ENCODE measurements at regions not wholly inside any gene's neighbourhood (a gene's known extent, or its start where the extent isn't known, plus 50 kb on each side); places are given as distances from the start of the nearest gene placed in this dataset.

DNA sequence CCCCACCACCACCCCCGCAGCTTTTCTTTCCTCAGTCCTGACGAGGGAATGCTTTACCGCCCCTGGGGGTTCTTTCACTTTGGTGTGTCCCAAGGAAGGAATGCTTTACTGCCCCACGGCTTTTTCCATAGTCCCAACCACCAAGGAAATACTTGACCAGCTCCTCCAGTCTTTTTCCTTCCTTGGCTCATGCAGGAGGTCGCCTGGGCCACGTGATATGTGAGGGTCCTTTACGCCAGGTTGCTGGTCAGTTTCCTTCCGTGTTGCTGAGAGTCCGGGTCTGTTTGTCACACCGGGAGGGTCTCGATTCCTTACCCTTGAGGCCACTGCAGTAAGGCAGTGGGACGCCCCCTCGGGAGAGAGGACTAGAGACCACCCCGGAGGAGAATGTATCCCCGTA is 58.9 kb upstream of the CDH4 start:
- TF ChIP-seq POLR2A (IDR thresholded peaks at IDR 0.05) (no peak), EP300 (IDR thresholded peaks at IDR 0.05) (no peak)
- TF ChIP-seq, protein P1, sequence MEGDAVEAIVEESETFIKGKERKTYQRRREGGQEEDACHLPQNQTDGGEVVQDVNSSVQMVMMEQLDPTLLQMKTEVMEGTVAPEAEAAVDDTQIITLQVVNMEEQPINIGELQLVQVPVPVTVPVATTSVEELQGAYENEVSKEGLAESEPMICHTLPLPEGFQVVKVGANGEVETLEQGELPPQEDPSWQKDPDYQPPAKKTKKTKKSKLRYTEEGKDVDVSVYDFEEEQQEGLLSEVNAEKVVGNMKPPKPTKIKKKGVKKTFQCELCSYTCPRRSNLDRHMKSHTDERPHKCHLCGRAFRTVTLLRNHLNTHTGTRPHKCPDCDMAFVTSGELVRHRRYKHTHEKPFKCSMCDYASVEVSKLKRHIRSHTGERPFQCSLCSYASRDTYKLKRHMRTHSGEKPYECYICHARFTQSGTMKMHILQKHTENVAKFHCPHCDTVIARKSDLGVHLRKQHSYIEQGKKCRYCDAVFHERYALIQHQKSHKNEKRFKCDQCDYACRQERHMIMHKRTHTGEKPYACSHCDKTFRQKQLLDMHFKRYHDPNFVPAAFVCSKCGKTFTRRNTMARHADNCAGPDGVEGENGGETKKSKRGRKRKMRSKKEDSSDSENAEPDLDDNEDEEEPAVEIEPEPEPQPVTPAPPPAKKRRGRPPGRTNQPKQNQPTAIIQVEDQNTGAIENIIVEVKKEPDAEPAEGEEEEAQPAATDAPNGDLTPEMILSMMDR (IDR thresholded peaks at IDR 0.05): no peak
